HG03378 (cell line): ENCODE measurements at regions not wholly inside any gene's neighbourhood (a gene's known extent, or its start where the extent isn't known, plus 50 kb on each side); places are given as distances from the start of the nearest gene placed in this dataset.
A peak's percentile ranks its signal among the peaks of the same experiment; 100 is the strongest.
"Not testable (repeated sequence)": the region's sequence is repeated elsewhere in the genome, so short reads cannot be mapped to it uniquely, and the experiment has no call there.

Experiments
- ATAC-seq: cut with Tn5 transposase; IDR thresholded peaks from one replicate; pipeline ENCODE4 v1.9.1; 2021; ENCODE audit warnings: mild to moderate bottlenecking, moderate library complexity; ENCODE audit not compliant: unreplicated experiment

DNA sequence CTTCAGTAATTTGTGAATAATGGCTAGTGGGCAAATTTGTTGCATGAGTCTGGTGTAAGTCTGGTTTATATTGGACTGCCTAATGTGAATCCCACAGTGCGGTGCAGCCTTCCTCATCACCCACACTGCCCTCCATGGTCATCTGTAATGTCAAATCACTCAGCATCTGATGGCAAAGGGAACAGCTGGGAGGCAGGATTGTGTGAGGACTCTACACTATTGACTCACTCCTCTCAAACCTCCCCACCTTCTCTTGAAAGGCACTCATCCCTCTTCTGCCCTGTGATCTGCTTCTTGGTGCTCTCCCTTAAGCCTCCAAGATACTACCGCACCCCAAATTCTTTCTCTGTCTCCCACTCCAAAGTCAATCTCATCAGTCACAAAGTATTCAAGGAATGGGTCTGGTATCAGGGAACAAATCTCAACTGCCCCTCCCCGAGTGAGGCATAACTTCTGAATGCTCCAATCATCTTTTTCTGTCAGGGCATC is 146.0 kb upstream of the BEND6 start:
- no peak for ATAC-seq

DNA sequence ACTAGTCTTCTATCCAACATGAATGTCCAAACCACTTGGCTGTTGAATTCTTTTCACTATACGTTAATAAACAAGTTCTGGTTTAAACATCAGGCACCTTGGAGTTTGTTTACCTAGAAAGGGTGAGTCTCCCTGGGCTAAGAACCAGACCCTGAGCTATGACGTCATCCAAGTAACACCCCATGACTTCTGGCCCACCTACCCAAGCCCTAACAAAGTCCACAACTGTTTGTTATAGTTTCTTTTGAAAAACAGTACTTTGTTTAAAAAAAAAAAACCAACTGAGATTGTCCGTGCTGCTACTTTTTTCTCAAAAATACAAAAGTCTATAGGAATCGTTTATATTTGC is 146.9 kb upstream of the BEND6 start:
- ATAC-seq: no peak

DNA sequence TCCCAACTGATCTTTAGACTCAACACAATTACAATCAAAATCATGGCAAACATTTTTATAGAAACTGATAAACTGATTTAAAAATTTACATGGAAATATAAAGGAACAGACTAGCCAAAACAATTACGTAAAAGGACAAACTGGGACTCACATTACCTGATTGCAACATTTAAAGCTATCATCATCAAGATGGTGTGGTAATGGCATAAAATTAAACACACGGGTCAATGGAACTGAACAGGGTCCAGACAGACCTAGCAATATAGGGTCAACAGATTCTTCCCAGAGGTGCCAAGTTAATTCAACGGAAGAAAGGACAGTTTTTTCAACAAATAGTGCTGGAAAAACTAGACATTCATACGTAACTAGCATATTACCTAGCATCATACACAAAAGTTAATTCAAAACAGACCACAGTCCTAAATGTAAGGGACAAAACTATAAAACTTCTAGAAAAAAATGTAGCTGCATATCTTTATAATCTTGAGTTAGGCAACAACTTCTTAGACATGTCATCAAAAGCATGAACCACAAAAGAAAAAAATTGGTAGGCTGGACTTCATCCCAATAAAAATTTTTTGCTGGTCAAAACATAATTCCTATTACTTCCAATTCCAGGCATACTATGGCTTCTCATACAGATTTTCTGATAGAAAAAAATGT is 147.4 kb upstream of the BEND6 start:
- ATAC-seq: no peak

- no peak for ATAC-seq
Measured at GRCh38 chr6:56806368-56806767, 148.5 kb upstream of the BEND6 start.

GRCh38 chr6:56804996-56805395 is 149.9 kb upstream of the BEND6 start:
- ATAC-seq: no peak

DNA sequence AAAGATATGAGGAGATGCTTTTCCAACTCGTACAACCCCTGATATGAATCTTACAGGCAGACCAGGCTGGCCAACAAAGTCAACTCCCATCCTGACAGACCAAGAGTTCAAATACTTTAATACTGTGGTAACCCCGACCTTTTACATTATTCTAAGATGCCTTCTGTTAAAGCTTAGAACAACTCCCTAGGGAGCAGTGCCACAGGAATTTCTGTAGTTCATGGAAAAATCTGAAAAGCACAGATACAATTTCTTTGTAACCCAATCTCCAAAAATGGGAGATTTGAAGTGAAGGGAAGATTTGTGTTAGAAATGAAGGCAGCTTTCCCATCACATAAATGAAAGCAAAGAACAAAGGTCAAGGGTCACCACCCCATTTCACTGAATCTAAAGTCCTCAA is 151.3 kb upstream of the BEND6 start:
- no peak for ATAC-seq

DNA sequence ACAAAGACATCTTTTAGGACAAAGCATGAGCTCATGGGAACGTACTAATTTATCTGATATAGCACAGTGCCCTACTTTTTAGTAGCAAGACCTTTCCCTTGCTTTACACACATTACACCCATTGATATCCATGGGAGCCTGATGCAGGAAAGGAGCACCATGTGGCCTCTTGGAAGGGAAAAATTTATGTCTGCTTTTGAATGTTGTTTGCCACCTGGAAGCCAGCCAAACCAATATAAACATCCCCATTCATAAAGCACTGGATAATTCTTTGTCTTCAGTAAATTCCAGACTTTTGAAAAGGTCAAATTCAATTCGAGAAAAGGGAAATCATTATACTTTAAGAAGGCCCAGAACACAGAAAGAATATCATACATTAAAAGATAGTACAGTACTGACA is 152.3 kb upstream of the BEND6 start:
- ATAC-seq: no peak

- no peak for ATAC-seq
Measured at GRCh38 chr6:56799989-56800388, 154.9 kb upstream of the BEND6 start.

DNA sequence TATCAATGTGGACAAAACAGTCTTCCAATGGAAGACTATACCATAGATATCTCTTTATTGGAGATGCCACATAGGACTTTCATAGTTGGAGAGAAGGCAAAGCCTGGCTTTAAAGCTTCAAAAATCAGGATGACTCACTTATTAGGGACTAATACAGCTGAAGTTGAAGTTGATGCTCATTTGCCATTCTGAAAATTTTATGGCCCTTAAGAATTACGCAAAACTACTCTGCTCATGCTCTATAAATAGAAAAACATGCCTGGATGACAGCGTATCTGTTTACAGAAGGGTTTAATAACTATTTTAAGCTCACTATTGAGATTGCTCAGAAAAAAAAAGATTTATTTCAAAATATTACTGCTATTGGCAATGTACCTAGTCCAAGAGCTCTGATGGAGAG is 155.5 kb upstream of the DST start:
- no peak for ATAC-seq

DNA sequence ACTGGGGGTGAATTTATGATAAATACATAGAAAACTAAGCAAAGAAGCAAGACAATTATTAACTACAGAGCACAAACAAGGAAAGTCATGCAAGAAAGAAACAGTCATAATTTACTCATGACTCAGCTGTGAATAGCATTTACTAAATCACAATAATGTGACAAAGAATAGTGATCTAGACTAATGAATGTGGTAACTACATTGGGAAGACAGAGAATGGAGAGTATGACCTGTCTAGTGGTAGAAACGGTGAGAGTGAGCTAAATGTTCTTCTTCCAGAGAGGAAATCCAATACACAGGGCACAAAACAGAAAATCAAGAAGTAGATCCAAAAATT is 153.5 kb upstream of the DST start:
- peak; percentile 57 for ATAC-seq

DNA sequence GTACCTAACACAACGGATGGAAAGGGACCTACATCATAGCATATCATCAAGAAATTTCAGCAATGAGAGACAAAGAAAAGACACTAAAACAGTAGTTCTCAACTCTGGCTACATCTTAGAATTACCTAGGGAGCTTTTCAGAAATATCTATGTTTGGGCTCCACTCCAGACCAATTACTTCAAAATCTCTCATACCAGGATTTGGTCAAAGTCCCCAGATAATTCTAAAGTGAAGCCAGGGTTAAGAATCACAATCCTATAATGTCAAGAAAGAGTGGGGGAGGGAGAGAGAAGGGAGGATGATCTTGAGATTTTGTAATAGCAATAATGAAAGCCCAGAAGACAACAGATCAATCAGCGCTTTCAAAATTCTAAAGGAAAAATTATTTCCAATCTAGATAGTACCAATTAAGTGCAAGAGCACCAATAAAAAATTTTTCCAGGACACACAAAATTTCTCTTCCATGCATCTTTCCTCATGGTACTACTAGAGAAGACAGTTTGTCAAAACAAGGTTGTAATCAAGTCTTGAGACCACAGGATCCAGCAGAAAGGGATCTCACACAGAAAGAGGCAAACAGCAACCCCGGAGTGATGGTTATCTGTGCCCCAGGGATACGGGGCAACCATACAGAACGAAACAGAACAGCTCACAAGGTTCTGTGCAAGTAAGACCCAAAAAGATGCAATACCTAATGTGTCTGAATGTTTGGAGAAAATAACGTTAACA is 152.9 kb upstream of the DST start:
- ATAC-seq: no peak

GRCh38 chr6:56794421-56794820 is 151.7 kb upstream of the DST start:
- ATAC-seq: no peak

- no peak for ATAC-seq
Measured at GRCh38 chr6:56793938-56794337, 151.2 kb upstream of the DST start.

DNA sequence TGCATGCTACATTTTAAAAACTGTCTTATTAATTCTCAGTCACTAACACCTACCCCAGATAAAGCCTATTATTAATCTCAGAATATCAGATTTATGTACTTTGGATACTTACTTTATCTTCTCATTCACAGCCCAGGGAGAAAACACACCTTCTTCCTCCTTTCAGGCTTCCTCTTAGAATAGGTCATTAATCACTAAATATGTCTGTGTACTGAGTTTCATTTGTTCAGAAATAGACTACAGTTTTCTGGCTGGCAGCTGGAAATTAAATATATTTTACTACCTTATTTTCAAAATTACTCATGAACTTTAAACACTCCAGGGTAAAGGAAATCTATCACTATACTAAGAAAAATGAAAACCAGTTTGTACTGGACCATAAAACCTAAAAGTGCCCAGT is 147.7 kb upstream of the DST start:
- no peak for ATAC-seq

DNA sequence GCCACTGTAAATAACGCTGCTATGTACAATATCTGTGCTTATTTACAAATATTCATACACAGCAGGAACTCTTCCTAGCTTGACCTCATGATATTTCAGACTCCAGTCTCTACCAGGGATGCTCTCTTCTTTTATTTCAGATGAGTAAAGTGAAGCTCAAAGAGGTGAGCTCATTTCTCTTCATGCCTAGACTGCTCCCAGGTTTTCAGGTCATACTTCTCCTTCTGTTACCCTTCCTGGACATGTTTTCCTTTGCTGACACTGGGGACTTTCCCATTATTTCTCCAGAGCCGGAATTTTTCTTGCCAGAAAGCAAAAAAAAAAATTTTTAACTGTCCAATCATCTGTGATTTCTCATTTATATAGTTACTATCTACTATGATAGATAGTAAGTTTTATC is 147.2 kb upstream of the DST start:
- ATAC-seq: no peak

DNA sequence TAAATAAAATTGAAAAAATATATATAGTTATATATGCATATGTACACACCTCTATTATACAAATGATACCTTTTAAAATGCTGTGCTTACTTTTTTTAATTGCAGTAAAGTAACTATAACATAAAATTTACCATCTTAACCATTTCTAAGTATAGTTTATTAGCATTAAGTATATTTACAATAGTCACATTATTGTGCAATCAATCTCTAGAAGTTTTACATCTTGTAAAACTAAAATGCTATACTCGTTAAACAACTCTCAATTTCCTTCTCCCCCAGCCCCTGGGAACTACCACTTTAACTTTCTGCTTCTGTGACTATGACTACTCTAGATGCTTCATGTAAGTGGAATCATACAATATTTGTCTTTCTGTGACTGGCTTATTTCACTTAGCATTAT is 146.7 kb upstream of the DST start:
- no peak for ATAC-seq

- ATAC-seq: no peak
Measured at GRCh38 chr6:56787209-56787608, 144.5 kb upstream of the DST start.

GRCh38 chr6:56786256-56786655 is 143.6 kb upstream of the DST start:
- ATAC-seq: no peak

DNA sequence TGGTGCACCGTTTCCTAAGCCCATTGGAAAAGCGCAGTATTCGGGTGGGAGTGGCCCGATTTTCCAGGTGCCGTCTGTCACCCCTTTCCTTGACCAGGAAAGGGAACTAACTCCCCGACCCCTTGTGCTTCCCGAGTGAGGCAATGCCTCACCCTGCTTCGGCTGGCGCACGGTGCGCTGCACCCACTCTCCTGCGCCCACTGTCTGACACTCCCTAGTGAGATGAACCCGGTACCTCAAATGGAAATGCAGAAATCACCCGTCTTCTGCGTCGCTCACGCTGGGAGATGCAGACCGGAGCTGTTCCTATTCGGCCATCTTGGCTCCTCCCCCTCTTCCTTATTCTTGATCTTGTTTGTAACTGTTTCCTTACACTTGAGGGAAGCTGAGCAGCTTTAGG is 142.8 kb upstream of the DST start:
- not testable (repeated sequence) for ATAC-seq

DNA sequence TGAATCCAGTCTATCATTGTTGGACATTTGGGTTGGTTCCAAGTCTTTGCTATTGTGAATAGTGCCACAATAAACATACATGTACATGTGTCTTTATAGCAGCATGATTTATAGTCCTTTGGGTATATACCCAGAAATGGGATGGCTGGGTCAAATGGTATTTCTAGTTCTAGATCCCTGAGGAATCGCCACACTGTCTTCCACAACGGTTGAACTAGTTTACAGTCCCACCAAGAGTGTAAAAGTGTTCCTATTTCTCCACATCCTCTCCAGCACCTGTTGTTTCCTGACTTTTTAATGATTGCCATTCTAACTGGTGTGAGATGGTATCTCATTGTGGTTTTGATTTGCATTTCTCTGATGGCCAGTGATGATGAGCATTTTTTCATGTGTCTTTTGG is 137.4 kb upstream of the DST start:
- ATAC-seq: not testable (repeated sequence)

- ATAC-seq: not testable (repeated sequence)
Measured at GRCh38 chr6:56778503-56778902, 135.8 kb upstream of the DST start.

DNA sequence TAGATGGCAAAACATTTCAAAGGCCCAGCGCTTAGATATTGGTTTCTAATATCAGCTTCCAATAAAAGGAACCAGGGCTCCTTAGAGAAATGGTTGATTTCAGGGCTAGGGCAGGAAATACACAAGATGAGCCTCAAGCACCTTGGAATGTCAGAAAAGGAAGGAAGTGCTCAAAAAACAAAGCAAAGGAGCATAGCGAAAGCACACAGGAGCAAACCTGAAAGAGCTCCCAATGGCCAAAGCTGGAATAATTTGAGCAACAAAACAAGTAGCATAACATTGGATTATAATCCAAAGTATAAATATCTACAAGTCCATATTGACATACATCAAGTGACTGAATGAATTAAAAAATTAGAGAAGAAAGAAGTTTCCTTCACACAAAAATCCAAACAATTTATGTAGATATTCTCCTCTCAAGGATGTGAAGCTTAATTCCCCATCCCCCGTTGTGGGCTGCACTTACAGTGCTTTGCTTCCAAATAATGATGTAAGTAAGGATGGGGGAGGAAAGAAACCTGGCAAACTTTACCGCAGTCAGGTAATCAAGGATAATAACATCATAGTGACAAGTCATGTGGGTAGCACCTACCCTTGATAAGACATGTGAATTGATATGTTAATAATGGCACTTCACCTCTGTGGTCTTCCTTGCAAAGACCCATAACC is 132.9 kb upstream of the DST start:
- ATAC-seq: no peak
